Vagina (tissue), 2 donors: ENCODE measurements at regions not wholly inside any gene's neighbourhood (a gene's known extent, or its start where the extent isn't known, plus 50 kb on each side); places are given as distances from the start of the nearest gene placed in this dataset.
"Not testable (repeated sequence)": the region's sequence is repeated elsewhere in the genome, so short reads cannot be mapped to it uniquely, and the experiment has no call there.

Experiments
- DNase-seq, 2 donors: peaks; one replicate each; pipeline ENCODE4 v3.0.0-alpha.2; 2017; ENCODE audit errors: extremely low spot score in 2 of 2
- H3K27ac ChIP-seq: fragments of 200-600 bp; sonication (generic); one replicate; pipeline ENCODE4 v1.5.1; 2019
- H3K27me3 ChIP-seq: fragments of 200-600 bp; sonication (generic); one replicate; pipeline ENCODE4 v1.5.1; 2019
- H3K36me3 ChIP-seq, 2 donors: fragments of 200-600 bp; sonication (generic); one replicate each; pipeline ENCODE4 v1.5.1; 2017 to 2019
- H3K4me1 ChIP-seq: fragments of 200-600 bp; sonication (generic); one replicate; pipeline ENCODE4 v1.5.1; 2019
- H3K4me3 ChIP-seq, 2 donors: fragments of 200-600 bp; sonication (generic); 1 replicate in 1 of 2; 2 replicates in 1 of 2; pipeline ENCODE4 v1.5.1; 2016 to 2019
- H3K9me3 ChIP-seq: fragments of 200-600 bp; sonication (generic); one replicate; pipeline ENCODE4 v1.5.1; 2019
- CTCF ChIP-seq, 3 experiments: fragments of 450-650 bp in 2 of 3; fragments of 200-600 bp in 1 of 3; sonication (generic) in 1 of 3; IDR thresholded peaks; one replicate each; pipeline ENCODE4 v1.5.1; 2017 to 2019; ENCODE audit warnings: antibody characterized with exemption in 3 of 3, mild to moderate bottlenecking in 2 of 3, moderate library complexity in 2 of 3
- POLR2A ChIP-seq, 2 donors: fragments of 450-650 bp; IDR thresholded peaks; one replicate each; pipeline ENCODE4 v1.6.1; 2017; ENCODE audit warnings: antibody characterized with exemption in 2 of 2, mild to moderate bottlenecking in 2 of 2, moderate library complexity in 2 of 2
- POLR2AphosphoS5 ChIP-seq, 2 donors: sonication (generic); formaldehyde crosslinking; IDR thresholded peaks; one replicate each; pipeline ENCODE4 v1.9.0; 2017; ENCODE audit warnings: antibody characterized with exemption in 2 of 2, mild to moderate bottlenecking in 2 of 2, low read depth in 1 of 2; ENCODE audit not compliant: insufficient read depth in 1 of 2
- intact Hi-C: fragments of 100-400 bp; cut with DNase I; formaldehyde crosslinking; loops from one replicate; pipeline ENCODE4 v1.15.1; 2023

- no peak for TF ChIP-seq POLR2A (IDR thresholded peaks at IDR 0.05)
- no peak for TF ChIP-seq POLR2AphosphoS5 (IDR thresholded peaks at IDR 0.05; ENCODE audit: insufficient read depth in 1 of 2, low read depth in 1 of 2)
- no peak for TF ChIP-seq CTCF (IDR thresholded peaks at IDR 0.05)
- no peak for DNase-seq
- no peak overlapping the region for H3K27ac ChIP-seq
- intact Hi-C loops, result no loop called here
- no peaks in the 10 kb centered on the region for H3K27me3 ChIP-seq
- H3K36me3 ChIP-seq, result no peaks in the 10 kb centered on the region
- no peaks in the 10 kb centered on the region for H3K9me3 ChIP-seq
- no peaks in the 10 kb centered on the region for H3K4me1 ChIP-seq
- H3K4me3 ChIP-seq, result no peak overlapping the region
Measured at GRCh38 chr1:116185161-116185701, 74.0 kb downstream of the MAB21L3 start.

GRCh38 chr1:116189481-116189880 lies 78.3 kb downstream of the MAB21L3 start:
- Histone ChIP-seq H3K36me3 (no peaks in the 10 kb centered on the region), H3K4me3 (no peak overlapping the region), H3K27ac (no peak overlapping the region), H3K9me3 (no peaks in the 10 kb centered on the region), H3K4me1 (no peaks in the 10 kb centered on the region), H3K27me3 (no peaks in the 10 kb centered on the region)
- DNase-seq, result no peak
- intact Hi-C loops, result no loop called here
- no peak for TF ChIP-seq POLR2A (IDR thresholded peaks at IDR 0.05)
- no peak for TF ChIP-seq CTCF (IDR thresholded peaks at IDR 0.05)
- TF ChIP-seq POLR2AphosphoS5 (IDR thresholded peaks at IDR 0.05; ENCODE audit: insufficient read depth in 1 of 2, low read depth in 1 of 2), result no peak

GRCh38 chr1:116191294-116191693 lies 80.1 kb downstream of the MAB21L3 start:
- Histone ChIP-seq H3K27ac (no peak overlapping the region), H3K4me3 (no peak overlapping the region), H3K36me3 (no peaks in the 10 kb centered on the region), H3K9me3 (no peaks in the 10 kb centered on the region), H3K27me3 (no peaks in the 10 kb centered on the region), H3K4me1 (no peaks in the 10 kb centered on the region)
- intact Hi-C loops, result no loop called here
- DNase-seq, result no peak
- no peak for TF ChIP-seq POLR2A (IDR thresholded peaks at IDR 0.05)

- Histone ChIP-seq H3K27me3 (no peaks in the 10 kb centered on the region), H3K4me3 (no peak overlapping the region), H3K36me3 (no peaks in the 10 kb centered on the region), H3K9me3 (no peaks in the 10 kb centered on the region), H3K4me1 (no peaks in the 10 kb centered on the region), H3K27ac (no peak overlapping the region)
- DNase-seq, result no peak
- TF ChIP-seq POLR2AphosphoS5 (IDR thresholded peaks at IDR 0.05; ENCODE audit: insufficient read depth in 1 of 2, low read depth in 1 of 2), result no peak
- intact Hi-C loops, result no loop called here
Measured at GRCh38 chr1:116193768-116194167, 82.6 kb downstream of the MAB21L3 start.

- H3K27me3 ChIP-seq, result no peaks in the 10 kb centered on the region
- H3K4me3 ChIP-seq, result no peak overlapping the region
- H3K36me3 ChIP-seq, result no peaks in the 10 kb centered on the region
- H3K9me3 ChIP-seq, result no peaks in the 10 kb centered on the region
- intact Hi-C loops, result no loop called here
- no peaks in the 10 kb centered on the region for H3K4me1 ChIP-seq
- TF ChIP-seq CTCF (IDR thresholded peaks at IDR 0.05), result no peak
- no peak for TF ChIP-seq POLR2A (IDR thresholded peaks at IDR 0.05)
- no peak for TF ChIP-seq POLR2AphosphoS5 (IDR thresholded peaks at IDR 0.05; ENCODE audit: insufficient read depth in 1 of 2, low read depth in 1 of 2)
- no peak overlapping the region for H3K27ac ChIP-seq
- no peak for DNase-seq
Measured at GRCh38 chr1:116194568-116194967, 83.4 kb downstream of the MAB21L3 start.

- Histone ChIP-seq H3K9me3 (no peaks in the 10 kb centered on the region), H3K4me3 (no peak overlapping the region), H3K27ac (no peak overlapping the region), H3K27me3 (no peaks in the 10 kb centered on the region), H3K4me1 (no peaks in the 10 kb centered on the region), H3K36me3 (no peaks in the 10 kb centered on the region)
- TF ChIP-seq POLR2AphosphoS5 (IDR thresholded peaks at IDR 0.05; ENCODE audit: insufficient read depth in 1 of 2, low read depth in 1 of 2) (no peak), CTCF (IDR thresholded peaks at IDR 0.05) (no peak), POLR2A (IDR thresholded peaks at IDR 0.05) (no peak)
- no peak for DNase-seq
- intact Hi-C loops, result no loop called here
Measured at GRCh38 chr1:116195077-116195868, 84.1 kb downstream of the MAB21L3 start.

- DNase-seq, H3K36me3 ChIP-seq, H3K4me3 ChIP-seq, intact Hi-C loops, H3K4me1 ChIP-seq, H3K27ac ChIP-seq, H3K9me3 ChIP-seq, H3K27me3 ChIP-seq: not testable (repeated sequence)
Measured at GRCh38 chr1:116200343-116200742, 89.1 kb downstream of the MAB21L3 start.
